ENCODE measurements at regions not wholly inside any gene's neighbourhood (a gene's known extent, or its start where the extent isn't known, plus 50 kb on each side); places are given as distances from the start of the nearest gene placed in this dataset.

DNA sequence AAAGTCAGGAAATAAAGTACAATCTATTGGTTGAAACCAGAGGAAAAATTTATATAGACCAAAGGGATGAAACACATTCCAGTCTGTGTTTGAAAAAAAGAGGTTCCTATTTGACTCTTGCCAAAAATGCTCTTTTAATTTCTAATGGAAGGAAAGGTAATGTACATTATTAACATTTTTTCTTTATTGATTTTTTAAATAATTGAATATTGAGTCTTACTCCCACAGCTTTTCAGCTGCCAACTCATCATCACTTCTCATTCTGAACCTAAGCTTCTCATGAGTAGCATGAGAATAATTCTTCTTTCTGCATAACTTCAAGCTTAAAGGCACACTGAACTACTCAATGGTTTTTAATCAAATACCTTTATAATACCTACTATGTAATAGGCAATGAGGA, 49.8 kb upstream of the FHIP2A start:
- DNase-seq: peak; percentile 22

All from kidney glomerular epithelial cell (primary cell).